ENCODE measurements at regions not wholly inside any gene's neighbourhood (a gene's known extent, or its start where the extent isn't known, plus 50 kb on each side); places are given as distances from the start of the nearest gene placed in this dataset.

GRCh38 chr9:89872426-89872912, 267.7 kb downstream of the GADD45G start:
- Histone ChIP-seq H3F3A (ENCODE audit: insufficient read depth, low read length) (no peaks in the 10 kb centered on the region), H3K4me1 (ENCODE audit: insufficient read depth, low read length, severe bottlenecking) (no peaks in the 10 kb centered on the region), H3K4me3 (ENCODE audit: low read depth, low read length, poor library complexity, severe bottlenecking) (no peak overlapping the region), H3K79me2 (ENCODE audit: insufficient read depth, low read length) (no peaks in the 10 kb centered on the region), H3K9ac (ENCODE audit: low read length) (no peak overlapping the region), H3K36me3 (ENCODE audit: insufficient read depth, low read length) (no peaks in the 10 kb centered on the region), H3K27me3 (ENCODE audit: insufficient read depth, low read length) (peaks cover 9% of the 10 kb centered on the region; the same call in 1 of the 2 replicates), H3K9me3 (ENCODE audit: low read length) (no peaks in the 10 kb centered on the region), H2AFZ (ENCODE audit: low read length) (no peak overlapping the region), H3K27ac (ENCODE audit: low read depth, low read length, poor library complexity, severe bottlenecking) (no peak overlapping the region), H4K20me1 (ENCODE audit: insufficient read depth, low read length) (no peaks in the 10 kb centered on the region), H3K9me2 (ENCODE audit: low read depth, low read length) (no peaks in the 10 kb centered on the region), H3K4me2 (ENCODE audit: low read length) (no peak overlapping the region)
- no peak for TF ChIP-seq CTCF (IDR thresholded peaks at IDR 0.05; ENCODE audit: low read length)
- TF ChIP-seq EZH2 (IDR thresholded peaks at IDR 0.05; ENCODE audit: borderline replicate concordance, low read length), result no peak

- Histone ChIP-seq H3K36me3 (ENCODE audit: insufficient read depth, low read length) (no peaks in the 10 kb centered on the region), H3K9ac (ENCODE audit: low read length) (no peak overlapping the region), H3K9me2 (ENCODE audit: low read depth, low read length) (no peaks in the 10 kb centered on the region), H3K79me2 (ENCODE audit: insufficient read depth, low read length) (no peaks in the 10 kb centered on the region), H3K4me3 (ENCODE audit: low read depth, low read length, poor library complexity, severe bottlenecking) (no peak overlapping the region), H3K9me3 (ENCODE audit: low read length) (no peaks in the 10 kb centered on the region), H3K27me3 (ENCODE audit: insufficient read depth, low read length) (peaks cover 9% of the 10 kb centered on the region; the same call in 1 of the 2 replicates), H3K4me2 (ENCODE audit: low read length) (no peak overlapping the region), H3F3A (ENCODE audit: insufficient read depth, low read length) (no peaks in the 10 kb centered on the region), H2AFZ (ENCODE audit: low read length) (no peak overlapping the region), H4K20me1 (ENCODE audit: insufficient read depth, low read length) (no peaks in the 10 kb centered on the region), H3K27ac (ENCODE audit: low read depth, low read length, poor library complexity, severe bottlenecking) (no peak overlapping the region), H3K4me1 (ENCODE audit: insufficient read depth, low read length, severe bottlenecking) (no peaks in the 10 kb centered on the region)
- TF ChIP-seq CTCF (IDR thresholded peaks at IDR 0.05; ENCODE audit: low read length) (no peak), EZH2 (IDR thresholded peaks at IDR 0.05; ENCODE audit: borderline replicate concordance, low read length) (no peak)
These were observed 268.3 kb downstream of the GADD45G start for GRCh38 chr9:89872913-89873707.

GRCh38 chr9:89873801-89874200, 269.0 kb downstream of the GADD45G start:
- Histone ChIP-seq H3K27ac (ENCODE audit: low read depth, low read length, poor library complexity, severe bottlenecking) (no peak overlapping the region), H3F3A (ENCODE audit: insufficient read depth, low read length) (no peaks in the 10 kb centered on the region), H3K27me3 (ENCODE audit: insufficient read depth, low read length) (peaks cover 9% of the 10 kb centered on the region; the same call in 1 of the 2 replicates)

More at GRCh38 chr9:89873801-89874200, 269.0 kb downstream of the GADD45G start:
- no peaks in the 10 kb centered on the region for H3K79me2 ChIP-seq (ENCODE audit: insufficient read depth, low read length)
- no peak overlapping the region for H3K4me2 ChIP-seq (ENCODE audit: low read length)
- TF ChIP-seq CTCF (IDR thresholded peaks at IDR 0.05; ENCODE audit: low read length) (no peak), EZH2 (IDR thresholded peaks at IDR 0.05; ENCODE audit: borderline replicate concordance, low read length) (no peak)
- H3K9ac ChIP-seq (ENCODE audit: low read length), result no peak overlapping the region
- no peaks in the 10 kb centered on the region for H3K4me1 ChIP-seq (ENCODE audit: insufficient read depth, low read length, severe bottlenecking)
- H3K4me3 ChIP-seq (ENCODE audit: low read depth, low read length, poor library complexity, severe bottlenecking), result no peak overlapping the region
- no peaks in the 10 kb centered on the region for H3K9me2 ChIP-seq (ENCODE audit: low read depth, low read length)
- H3K9me3 ChIP-seq (ENCODE audit: low read length), result no peaks in the 10 kb centered on the region
- H2AFZ ChIP-seq (ENCODE audit: low read length), result no peak overlapping the region
- no peaks in the 10 kb centered on the region for H4K20me1 ChIP-seq (ENCODE audit: insufficient read depth, low read length)
- H3K36me3 ChIP-seq (ENCODE audit: insufficient read depth, low read length), result no peaks in the 10 kb centered on the region

Data from OCI-LY1 (cell line).